ENCODE measurements at regions not wholly inside any gene's neighbourhood (a gene's known extent, or its start where the extent isn't known, plus 50 kb on each side); places are given as distances from the start of the nearest gene placed in this dataset.
A peak's percentile ranks its signal among the peaks of the same experiment; 100 is the strongest.

DNA sequence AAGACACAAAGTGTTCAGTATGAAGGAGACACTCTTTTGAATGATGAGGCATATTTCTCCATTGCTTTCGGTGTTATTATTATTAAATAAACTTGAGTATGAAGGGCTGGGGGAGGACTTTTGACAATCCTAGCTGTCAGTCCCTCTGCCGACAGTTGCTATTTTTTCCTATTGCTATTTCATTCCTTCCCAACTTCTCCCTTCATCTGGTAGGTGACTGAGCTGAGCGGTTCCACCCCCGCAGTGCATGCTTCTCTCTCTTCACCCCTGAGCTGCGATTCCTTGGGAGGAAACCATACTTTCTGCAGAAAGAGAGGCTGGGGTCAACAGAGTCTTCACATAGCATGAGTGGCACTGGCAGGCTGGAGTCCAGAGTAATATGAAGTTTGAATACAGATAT is 261.2 kb upstream of the TAC1 start:
- no peak for DNase-seq

DNA sequence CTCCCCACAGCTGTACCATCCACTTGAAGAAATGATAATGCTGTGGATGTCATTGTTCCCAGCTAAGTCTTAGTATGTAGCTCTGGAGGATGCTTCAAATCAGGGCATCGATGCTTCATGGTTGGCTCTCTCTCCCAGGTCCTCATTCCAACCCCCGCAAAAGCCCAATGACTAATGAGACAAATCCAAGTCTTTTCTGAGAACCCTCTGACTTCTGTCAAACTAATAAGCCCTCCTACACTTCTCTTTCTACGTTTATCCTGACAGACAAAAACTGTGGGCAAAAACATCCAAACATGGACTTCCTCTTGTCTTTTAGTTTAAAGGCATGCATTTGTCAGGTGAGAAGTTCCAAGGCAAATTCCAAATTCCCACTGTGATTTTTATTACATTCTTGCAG is 260.4 kb upstream of the TAC1 start:
- DNase-seq: no peak

- peak; percentile 53 for DNase-seq
Measured at GRCh38 chr7:97479740-97480290, 252.1 kb upstream of the TAC1 start.

- no peak for DNase-seq
Measured at GRCh38 chr7:97480772-97481390, 251.0 kb upstream of the TAC1 start.

GRCh38 chr7:97495487-97495886 is 236.4 kb upstream of the TAC1 start:
- no peak for DNase-seq

- DNase-seq: peak; percentile 83
Measured at GRCh38 chr7:97499204-97499603, 232.7 kb upstream of the TAC1 start.

GRCh38 chr7:97503367-97504094 is 228.4 kb upstream of the TAC1 start:
- no peak for DNase-seq

- DNase-seq: peak; percentile 64
Measured at GRCh38 chr7:97506728-97507127, 225.2 kb upstream of the TAC1 start.

DNA sequence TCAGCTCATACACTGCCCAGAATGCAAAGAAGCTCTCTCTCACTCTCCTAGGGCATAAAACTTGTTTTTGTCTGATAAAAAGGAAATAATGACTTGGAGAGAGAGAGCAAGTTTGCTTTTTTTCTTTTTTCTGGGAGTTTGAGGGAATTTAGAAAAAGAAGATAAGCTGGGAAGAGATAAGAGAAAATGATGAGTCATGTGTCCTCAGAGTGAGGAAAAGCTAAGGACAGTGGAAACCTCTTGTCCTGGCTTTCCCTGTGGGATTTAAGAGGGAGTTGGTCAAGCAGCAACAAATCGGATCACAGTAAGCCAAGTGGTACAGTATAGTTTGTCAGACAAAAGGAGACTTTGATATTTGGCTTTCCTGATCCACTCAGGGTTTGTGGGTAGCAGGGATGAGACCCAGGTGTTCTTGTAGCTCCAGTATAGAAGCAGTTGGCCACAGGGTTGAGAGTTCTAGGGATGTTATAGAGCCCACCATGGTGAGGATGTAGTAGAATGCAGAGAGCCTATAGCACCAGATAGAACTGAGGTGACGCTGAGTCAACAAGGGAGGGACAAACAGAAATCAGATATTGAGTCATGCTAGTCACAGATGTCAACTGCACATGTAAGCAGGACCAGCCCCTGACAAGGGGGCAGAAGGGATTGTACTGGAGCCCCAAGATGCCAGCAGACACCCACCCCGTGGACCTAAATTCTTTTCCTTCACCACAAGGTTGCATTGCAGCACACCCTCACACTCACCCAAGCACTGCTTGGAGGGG is 219.3 kb upstream of the TAC1 start:
- peak; percentile 82 for DNase-seq

- DNase-seq: peak; percentile 74
Measured at GRCh38 chr7:97513326-97513725, 218.6 kb upstream of the TAC1 start.

DNA sequence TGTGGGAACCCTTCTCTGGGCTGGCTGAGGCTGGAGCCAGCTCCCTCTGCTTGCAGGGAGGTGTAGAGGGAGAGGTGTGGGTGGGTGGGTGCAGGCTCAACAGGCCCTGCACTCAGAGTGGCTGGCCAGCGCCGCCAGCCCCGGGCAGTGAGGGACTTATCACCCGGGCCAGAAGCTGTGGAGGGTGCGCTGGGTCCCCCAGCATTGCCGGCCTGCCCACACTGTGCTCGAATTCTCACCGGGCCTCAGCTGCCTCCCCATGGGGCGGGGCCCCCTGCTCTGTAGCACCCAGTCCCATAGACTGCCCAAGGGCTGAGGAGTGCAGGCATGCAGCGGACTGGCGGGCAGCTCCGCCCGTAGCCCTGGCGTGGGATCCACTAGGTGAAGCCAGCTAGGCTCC is 190.7 kb upstream of the TAC1 start:
- DNase-seq: no peak

DNA sequence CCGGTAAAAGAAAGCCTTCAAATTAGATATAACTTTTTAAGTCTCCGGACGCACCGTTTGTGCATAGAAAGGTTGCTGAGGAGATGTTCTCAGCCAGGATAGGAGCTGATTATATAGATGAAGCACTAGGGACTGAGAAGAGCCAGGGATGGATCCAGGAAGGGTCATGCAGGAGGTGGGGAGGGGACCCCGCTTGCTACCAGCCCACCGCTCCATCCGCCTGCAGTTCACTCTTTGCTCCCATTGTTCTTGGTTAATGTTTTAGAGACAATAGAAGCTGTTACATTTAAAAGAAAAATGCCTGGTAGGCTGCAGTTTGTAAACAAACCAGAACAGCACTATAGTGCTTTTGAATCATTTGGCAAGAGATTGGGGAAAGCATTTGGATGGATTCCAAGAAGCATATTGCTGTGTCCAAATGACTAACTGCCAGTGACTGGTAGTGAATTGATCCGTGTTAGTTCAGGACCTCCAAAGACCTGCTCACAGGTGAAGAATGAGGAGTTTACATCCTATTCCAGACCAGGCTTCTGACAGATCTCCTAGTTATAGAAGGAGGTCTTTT is 175.9 kb upstream of the TAC1 start:
- peak; percentile 36 for DNase-seq

- no peak for DNase-seq
Measured at GRCh38 chr7:97565665-97566064, 166.2 kb upstream of the TAC1 start.

DNA sequence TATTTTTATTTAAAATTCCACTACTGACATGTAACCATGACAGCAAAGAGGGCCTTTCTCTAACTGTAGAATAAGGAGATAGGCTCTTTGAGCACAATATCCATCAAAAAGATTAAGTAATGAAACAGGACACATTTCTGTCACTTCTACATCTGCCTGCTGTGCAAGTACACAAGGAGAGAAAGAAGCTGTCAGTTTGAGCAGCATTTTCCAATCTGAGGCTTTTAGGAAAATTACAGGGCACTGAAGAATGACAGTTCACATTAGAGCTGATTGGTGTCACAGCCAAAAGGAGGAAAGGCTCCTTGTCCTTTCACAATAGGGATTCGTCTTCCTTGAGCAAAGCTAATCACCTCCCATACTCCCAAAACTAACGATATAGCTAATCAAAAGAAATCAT is 158.8 kb upstream of the TAC1 start:
- DNase-seq: no peak

DNA sequence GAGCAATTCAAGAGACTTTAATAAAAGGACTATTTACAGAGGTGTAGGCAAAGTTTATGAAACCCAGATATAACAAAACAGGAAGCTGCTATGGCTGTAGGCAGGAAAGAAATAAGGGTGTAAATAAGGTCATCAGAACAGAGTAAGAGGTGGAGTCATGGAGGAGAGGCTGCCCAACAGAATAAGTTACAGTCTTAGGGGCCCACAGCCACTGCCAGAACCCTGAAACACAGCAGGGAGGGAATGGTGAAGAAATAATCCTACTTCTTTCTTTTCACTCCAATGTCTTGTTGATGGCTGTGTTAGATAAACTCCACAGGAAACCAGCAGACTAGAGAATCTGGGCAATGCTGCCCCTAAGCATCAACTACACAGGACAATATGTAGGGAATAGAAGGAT is 155.8 kb upstream of the TAC1 start:
- DNase-seq: no peak

- no peak for DNase-seq
Measured at GRCh38 chr7:97578225-97578624, 153.7 kb upstream of the TAC1 start.

DNA sequence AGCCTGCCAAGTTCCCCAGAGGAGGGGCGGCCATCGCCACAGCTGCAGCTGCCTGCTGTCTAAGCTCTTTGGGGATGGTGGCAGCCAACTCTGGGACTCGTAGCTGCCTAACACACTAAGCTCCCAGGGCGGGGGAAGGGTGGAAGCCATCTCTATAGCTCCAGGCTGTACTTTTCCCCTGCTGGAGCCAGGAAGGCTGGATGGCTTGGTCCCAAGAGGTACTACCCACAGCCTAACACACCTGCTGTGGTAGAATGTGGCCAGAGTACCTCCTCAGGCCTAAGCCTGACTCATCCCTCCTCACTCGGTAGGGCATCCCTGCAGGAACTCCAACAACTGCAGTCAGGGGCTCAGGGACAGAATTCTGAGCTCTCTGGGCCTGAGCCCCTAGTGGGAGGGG is 151.7 kb upstream of the TAC1 start:
- DNase-seq: no peak

- no peak for DNase-seq
Measured at GRCh38 chr7:97595439-97595838, 136.4 kb upstream of the TAC1 start.

DNA sequence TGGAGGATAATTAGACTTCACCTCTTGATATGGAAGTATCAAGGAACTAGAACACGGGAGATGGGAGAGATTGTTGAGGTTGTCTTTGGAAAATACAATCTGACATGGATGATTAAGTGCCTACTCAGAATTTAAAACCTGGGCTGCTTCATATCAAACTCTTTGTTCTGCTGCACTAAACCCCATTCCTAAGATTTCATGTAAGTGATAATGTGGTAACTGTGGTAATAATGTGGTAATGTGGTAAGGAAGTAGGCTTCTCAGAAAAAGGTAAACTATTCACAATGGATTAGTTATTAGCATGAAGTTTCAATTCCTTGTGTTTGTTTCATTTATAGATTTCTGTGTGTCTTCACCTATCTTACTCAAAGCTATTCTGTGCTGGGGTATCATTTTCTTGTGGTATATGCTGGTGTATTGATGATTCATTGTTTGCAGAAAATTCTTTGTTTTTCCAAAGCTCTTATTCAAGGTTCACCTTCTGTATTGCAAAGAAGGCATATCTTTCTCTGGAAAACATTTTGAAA is 129.9 kb upstream of the TAC1 start:
- no peak for DNase-seq

DNA sequence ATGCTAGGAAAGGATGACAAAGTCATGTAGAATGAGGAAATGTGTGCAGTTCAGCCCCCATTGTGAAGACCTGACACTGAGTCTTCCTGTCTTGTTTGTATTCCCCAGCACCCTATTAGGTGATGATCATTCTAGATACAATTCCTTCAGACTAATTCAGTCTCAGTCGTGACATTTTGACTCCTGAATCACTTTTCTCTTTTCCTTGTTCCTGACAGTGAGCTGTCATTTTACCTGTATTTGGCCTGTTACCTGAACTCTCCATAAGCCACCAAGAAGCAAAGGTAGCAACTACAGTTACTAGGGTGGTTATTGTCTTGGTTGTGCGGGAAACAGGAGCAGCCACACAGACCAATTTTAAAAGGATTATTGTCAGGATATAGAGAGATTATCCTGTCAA is 111.4 kb upstream of the TAC1 start:
- DNase-seq: no peak

DNA sequence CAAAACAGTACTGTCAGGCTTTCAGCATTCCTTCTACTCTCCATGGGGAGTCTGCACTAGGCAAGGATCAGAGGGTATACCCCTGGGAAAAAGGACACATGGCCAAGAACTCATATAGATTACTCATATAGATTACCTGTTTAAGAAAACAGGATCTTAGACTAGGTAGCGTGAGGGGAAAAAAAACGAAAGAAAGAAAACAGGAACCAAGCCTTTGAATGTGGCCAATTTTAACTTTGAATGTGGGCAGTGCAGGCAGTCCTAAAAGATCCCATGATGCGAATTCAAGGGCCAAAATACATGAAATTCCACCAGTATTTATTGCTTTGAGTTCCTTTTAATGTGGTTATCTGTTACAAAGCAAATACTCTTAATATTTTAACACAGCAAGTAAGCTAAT is 108.6 kb upstream of the TAC1 start:
- peak; percentile 50 for DNase-seq

DNA sequence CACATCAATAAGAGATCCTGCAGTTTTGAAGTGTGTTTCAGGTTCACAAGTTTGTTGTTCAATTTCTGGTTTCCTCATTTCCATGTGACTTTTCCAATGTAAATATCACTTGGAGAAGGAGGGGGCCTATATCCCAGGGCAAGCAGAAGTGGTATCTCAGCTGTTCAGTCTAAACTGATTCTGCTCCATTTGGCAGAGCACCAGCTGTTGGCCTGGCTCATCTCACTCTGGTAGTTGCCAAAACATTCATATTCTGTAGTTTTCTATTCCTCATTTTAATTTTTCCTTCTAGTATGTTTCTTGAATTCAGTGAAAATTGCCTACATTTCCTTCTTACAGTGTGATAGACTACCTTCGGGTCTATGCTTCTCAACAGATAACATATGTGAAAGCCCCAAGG is 101.8 kb upstream of the TAC1 start:
- no peak for DNase-seq

DNA sequence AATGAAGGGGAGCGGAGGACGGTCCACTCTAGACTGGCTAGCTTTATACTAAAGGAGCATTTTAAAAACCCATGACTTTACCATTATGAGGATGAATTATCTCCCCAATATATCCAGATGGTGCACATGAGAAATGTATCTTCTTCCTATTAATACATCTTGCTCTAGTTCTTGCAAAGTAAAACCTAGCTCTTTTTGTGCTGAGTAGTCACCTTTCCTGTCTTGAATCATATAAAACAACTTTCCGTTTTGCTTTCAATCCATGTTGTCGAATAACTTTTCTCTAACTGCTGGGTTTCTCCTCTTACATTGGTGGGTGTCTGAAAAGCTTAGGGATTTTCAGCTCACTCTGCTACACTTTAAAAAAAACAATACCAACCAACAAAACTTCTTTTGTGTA is 96.3 kb upstream of the TAC1 start:
- DNase-seq: no peak

All from OCI-M1 (cell line).